ENCODE measurements at regions not wholly inside any gene's neighbourhood (a gene's known extent, or its start where the extent isn't known, plus 50 kb on each side); places are given as distances from the start of the nearest gene placed in this dataset.
A peak's percentile ranks its signal among the peaks of the same experiment; 100 is the strongest.
"Not testable (repeated sequence)": the region's sequence is repeated elsewhere in the genome, so short reads cannot be mapped to it uniquely, and the experiment has no call there.

DNA sequence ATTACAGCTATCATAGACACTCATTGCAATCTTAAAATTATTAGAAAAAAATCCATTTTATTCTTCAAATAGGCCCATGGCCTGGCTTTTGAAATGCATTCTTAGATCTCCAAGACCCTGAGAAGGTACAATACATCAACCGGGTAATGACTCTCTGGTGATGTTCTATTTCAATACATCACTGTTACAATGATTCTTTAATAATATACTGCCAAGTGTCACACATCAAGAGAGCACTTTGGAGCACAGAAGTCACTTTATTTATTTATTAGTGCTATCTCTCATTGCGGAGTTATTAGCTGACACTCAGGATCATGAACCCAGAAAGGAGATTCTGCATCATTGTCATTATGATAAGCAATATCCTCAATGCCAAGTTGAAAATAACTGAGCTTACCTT is 748.5 kb upstream of the MBL2 start:
- no peak for DNase-seq

DNA sequence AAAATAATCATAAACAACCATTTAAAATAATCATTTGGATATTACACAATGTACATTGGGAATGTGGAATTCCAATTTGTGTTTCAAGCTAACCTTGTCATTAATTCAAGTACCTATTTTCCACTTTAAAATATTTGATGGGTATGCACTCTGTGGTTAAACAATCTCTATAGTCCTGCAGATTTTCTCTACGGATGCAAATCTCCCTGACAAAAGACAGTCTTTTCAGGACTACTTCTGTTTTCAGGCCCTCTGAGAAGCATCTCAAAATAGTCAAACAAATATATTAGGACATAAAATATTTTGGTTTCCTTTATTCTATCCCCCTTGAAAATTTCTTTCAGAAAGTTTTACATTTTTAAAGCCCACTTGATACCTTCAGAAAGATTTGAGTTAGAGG is 735.6 kb upstream of the MBL2 start:
- DNase-seq, result no peak

GRCh38 chr10:53504492-53504891 is 731.9 kb upstream of the MBL2 start:
- not testable (repeated sequence) for DNase-seq

DNA sequence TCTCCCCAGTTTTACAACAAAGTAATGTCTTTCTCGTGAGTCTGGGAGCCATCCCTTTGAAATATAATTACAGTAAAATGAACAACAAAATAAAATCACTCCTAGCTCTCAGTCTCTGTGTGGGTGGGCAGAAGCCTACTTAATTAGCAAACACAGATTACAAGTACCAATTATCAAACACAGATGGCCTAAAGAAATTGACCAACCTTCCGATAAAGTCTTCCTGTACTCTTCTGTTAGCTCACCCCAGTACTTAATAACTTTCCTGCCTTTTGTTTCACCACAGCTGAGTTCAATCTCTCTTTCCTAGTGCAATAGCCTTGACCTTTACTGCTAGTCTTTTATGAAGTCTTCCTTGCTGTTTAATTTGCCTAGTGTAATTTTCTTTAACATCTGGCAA is 719.2 kb upstream of the MBL2 start:
- no peak for DNase-seq

DNA sequence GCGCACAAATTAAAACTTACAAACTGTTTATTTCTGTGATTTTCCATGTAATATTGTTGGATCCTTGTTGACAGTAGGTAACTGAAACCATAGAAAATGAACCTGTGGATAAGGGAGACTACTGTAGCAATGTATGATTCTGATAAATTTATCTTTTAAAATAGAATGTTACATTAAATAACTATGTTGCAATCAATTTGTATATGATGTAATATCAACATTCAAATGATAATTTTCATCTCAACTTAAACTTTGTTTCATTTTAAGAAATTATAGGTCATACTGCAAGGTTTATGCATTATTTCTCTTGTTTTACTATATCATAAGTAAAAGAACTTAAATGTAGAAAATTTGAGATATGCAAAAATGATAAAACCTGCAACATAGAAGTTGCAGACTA is 718.0 kb upstream of the MBL2 start:
- no peak for DNase-seq

DNA sequence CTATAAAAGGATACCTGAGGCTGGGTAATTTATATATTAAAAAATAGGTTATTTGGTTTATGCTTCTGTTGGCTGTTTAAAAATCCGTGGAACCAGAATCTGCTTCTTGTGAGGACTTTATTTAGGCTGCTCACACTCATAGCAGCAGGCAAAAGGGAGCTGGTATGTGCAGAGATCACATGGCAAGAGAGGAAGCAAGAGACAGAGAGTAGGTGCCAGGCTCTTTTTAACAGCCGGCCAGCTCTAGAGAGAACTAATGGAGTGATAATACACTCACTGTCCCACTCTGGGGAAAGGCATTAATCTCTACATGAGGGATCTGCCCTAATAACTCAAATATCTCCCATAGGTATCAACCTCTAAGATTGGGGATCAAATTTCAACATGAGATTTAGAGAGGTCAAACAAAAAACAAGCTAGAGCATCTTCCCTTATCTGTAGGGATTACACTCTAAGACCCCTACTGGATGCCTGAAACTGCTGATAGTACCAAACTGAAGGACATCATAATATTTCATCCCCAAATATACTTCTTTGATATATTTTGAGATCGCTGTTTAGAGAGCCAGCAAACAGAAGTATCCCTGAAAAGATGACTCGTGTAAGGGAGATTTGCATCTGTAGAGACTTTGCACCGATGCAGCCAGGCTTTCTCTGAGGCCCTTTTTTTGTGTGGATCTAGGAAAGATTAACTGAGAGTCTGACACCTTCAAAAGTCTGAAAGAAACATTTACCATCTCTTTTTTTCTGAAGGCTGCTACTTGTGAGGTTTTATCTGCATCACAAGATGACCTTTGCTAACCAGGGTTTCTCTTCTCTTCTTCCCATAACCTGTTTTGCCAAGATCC is 717.0 kb upstream of the MBL2 start:
- DNase-seq, result no peak

- no peak for DNase-seq
Observed at GRCh38 chr10:53487019-53487983, 714.7 kb upstream of the MBL2 start.

- not testable (repeated sequence) for DNase-seq
Observed at GRCh38 chr10:53485422-53485821, 712.8 kb upstream of the MBL2 start.

- DNase-seq, result no peak
Observed at GRCh38 chr10:53479365-53479764, 706.8 kb upstream of the MBL2 start.

DNA sequence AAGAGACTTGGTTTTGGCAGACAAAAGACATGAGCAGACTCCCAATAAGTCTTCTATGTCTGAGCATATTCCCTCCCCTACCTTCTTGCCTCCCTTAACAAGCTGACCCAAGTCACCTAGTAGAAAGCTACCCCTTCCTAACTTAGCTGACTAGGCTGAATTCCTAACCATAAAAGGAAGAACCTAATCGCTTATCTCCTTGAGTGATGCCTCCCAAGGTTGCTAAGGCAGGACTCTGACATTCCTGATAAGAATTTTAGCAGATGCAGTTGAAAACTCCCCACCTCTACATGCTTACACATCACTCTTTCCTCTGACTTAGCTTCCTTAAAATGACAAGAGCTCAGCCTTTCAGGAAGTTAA is 704.7 kb upstream of the MBL2 start:
- peak; percentile 57 for DNase-seq

DNA sequence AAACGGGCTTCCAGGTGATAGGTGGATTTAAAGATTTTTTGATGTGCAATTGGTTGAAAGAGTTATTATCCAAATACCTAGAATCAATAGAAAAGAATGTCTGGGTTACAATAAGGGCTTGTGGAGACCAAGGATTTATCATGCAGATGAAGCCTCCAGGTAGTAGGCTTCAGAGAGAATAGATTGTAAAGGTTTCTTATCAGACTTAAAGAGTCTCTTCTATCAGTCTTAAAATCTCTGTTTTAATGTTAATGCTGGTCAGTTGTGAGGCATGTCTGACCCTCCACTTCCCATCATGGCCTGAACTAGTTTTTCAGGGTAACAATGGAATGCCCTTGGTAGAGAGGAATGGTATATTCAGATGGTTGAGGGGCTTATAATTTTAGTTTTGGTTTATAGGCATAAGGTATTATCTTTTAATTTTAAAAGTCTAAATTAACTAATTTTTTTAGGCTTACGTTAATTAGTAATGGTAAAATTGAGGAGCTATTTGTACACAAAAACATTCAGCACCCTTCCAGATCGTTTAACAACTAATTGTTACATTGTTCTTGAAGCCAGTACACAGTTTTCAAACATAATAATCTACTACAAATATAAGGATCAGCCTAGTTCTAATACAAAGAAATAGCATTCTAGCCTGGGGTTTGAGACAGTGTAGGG is 704.2 kb upstream of the MBL2 start:
- DNase-seq, result no peak

GRCh38 chr10:53469383-53469782 is 696.8 kb upstream of the MBL2 start:
- DNase-seq, result no peak

DNA sequence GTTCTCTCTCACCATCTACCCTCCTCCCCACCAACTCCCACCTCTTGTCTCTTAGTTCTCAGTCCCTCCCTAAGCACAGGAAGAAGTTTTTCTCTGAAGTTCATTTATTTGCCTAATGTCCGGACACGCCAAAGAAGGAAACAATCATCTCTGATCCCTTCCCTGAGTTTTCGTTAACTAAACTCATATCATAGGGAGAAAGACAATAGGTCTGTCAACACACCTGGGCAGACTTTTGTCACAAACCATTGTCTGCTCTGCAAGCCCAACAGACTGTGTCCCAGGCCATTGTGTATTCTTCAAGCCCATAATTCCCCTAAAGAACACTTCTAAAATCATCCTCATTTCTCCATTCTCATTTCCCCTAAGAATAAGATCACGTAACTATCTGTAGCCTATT is 691.0 kb upstream of the MBL2 start:
- no peak for DNase-seq

DNA sequence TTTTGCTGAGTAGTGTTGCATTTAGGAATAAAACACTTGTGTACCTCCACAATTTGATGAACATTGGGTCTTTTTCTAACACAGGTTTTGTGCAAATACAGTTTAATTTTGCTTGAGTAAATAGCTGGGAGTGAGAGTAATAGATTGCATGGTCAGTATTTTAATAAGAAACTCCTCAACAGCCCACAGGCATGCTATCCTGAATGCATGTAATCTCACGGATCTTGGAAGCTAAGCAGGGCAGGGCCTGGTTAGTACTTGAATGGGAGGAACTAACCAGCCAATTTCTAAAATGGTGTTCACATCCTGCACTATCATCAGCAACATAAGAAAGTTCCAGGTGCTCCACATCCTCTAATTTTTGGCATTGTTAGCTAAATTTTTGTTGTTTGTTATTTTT is 685.4 kb upstream of the MBL2 start:
- peak; percentile 49 for DNase-seq

- DNase-seq, result no peak
Observed at GRCh38 chr10:53453196-53453595, 680.6 kb upstream of the MBL2 start.

GRCh38 chr10:53447576-53447975 is 675.0 kb upstream of the MBL2 start:
- DNase-seq, result no peak

DNA sequence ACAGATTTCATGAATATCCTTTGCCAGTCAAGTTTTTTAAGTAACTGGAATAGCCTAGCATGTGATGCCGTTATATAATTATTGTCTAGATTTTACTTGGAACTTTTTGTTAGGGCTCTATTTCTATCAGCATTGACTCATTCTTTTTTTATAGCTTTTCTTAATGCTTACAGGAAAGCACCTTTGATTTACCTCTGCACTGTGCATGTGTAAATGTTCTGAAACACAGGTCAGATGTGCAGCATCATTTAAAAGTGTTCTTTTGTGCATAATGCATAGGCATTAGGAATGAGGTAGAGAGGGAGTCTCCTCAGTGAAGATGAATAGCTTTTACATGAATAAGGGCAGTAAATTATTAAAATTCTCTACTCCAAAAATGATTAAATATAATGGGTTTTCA is 669.3 kb upstream of the MBL2 start:
- DNase-seq, result no peak

DNA sequence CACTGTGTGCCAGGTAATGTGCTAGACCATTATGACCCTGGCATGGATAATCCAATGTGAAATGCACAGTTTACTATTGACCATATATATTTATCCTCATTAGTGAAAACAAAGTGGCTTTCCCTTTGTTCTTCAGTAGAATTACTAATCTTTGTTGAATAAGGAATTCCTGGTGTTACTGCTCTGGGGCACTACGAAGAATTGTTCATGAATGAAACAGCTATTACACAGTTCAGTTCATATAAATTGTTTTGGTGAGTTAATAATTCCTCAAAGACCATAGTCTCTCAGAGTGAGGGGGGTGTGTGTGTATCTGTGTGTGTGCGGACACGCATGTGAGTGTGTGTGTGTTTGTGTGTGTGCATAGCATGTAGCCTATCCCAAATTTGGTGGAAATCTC is 668.0 kb upstream of the MBL2 start:
- no peak for DNase-seq

GRCh38 chr10:53439075-53439474 is 666.5 kb upstream of the MBL2 start:
- DNase-seq, result peak; percentile 85

- peak; percentile 66 for DNase-seq
Observed at GRCh38 chr10:53434413-53434812, 661.8 kb upstream of the MBL2 start.

GRCh38 chr10:53432035-53432434 is 659.5 kb upstream of the MBL2 start:
- no peak for DNase-seq

DNA sequence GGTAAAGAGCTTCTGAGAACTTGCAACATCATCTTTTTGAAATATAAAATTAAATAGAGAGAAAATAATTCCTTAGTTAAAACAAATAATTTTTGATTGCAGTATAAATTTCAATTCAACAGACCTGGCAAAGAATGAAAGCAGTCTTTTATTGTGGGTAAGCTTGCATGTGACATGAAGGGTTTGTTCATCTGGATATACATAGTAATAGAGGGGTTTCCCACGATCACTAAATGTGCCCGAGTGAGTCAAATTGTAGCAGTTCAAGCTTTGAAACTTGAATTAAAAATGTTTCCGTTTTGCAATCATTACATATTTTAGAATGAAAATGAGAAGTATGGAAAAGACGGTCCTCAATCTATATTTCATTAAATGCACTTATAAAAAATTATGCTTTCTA is 658.4 kb upstream of the MBL2 start:
- DNase-seq, result no peak

DNA sequence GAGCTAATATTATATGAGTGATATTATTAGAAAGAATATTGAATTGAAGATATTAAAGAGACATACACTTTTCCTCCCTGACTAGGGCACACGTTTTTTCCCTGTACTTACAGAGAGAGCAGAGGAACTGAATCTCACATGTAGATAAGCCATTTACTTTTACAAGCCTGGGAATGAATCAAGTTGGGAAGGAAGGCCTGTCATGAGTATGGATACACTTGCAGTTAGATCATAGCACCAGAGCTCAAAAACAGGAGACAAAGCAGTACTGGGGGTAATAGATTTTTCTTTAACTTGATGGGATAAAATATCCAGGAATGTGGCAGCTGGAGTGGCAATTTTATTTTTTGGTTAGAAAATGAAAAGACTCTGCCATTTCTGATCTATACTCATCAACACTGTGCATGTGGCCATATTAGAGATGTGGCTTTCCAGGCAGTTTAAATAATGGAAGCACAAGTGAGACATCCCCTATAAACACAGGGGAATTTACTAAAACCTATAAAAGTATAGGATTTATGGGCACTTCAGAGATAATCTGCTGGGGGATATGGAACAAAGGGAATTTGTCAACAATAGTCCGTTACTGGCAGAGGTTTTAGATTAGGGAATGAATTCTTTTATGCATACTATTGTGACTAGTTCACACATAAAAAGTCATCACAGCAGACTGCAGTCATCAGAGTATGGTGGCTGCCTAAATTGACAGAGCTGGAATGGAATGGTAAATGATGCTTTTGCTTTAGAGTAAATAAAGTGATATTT is 657.7 kb upstream of the MBL2 start:
- DNase-seq, result no peak

All from islet precursor cell (in vitro differentiated cells).